ENCODE measurements at regions not wholly inside any gene's neighbourhood (a gene's known extent, or its start where the extent isn't known, plus 50 kb on each side); places are given as distances from the start of the nearest gene placed in this dataset.

DNA sequence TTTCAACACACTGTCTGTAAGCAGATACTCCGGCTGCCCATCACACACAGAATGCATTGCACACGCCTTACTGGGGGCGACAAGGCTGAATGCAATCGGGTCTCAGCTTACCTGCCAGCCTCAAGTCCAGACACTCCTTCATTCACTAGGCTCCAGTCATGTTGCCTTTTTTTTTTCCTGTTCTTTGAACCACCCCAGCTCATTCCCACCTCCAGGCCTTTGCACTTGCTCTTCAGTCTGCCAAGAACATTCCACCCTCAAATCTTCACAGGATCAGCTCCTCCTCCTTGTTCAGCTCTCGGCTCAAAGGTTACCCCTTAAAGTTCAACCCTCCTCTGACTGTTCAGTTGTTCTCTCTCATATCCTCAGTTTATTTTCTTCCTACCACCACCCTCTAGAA is 181.9 kb upstream of the ESRRG start:
- WGBS, 2 donors (ENCODE audit: low coverage in 1 of 2), result 71 to 80% methylated on average over 4 to 5 of the region's 5 CpGs
- in situ Hi-C loops (cut with MboI; ENCODE audit: low pct_ligation_motif_present in 1 of 4, low pct_unique_long_range_greater_than_20kb in 1 of 4, low sequenced_read_pairs in 3 of 4), result no loop called here
- no peak for DNase-seq
- H3K27me3 ChIP-seq, result no peaks in the 10 kb centered on the region
- no peaks in the 10 kb centered on the region for H3K9me3 ChIP-seq
- no peak overlapping the region for H3K27ac ChIP-seq
- H3K4me3 ChIP-seq, result no peak overlapping the region
- H3K4me1 ChIP-seq, result no peaks in the 10 kb centered on the region
- H3K36me3 ChIP-seq, result no peaks in the 10 kb centered on the region
- TF ChIP-seq POLR2AphosphoS5 (IDR thresholded peaks at IDR 0.05), result no peak
- TF ChIP-seq, protein P1, sequence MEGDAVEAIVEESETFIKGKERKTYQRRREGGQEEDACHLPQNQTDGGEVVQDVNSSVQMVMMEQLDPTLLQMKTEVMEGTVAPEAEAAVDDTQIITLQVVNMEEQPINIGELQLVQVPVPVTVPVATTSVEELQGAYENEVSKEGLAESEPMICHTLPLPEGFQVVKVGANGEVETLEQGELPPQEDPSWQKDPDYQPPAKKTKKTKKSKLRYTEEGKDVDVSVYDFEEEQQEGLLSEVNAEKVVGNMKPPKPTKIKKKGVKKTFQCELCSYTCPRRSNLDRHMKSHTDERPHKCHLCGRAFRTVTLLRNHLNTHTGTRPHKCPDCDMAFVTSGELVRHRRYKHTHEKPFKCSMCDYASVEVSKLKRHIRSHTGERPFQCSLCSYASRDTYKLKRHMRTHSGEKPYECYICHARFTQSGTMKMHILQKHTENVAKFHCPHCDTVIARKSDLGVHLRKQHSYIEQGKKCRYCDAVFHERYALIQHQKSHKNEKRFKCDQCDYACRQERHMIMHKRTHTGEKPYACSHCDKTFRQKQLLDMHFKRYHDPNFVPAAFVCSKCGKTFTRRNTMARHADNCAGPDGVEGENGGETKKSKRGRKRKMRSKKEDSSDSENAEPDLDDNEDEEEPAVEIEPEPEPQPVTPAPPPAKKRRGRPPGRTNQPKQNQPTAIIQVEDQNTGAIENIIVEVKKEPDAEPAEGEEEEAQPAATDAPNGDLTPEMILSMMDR (IDR thresholded peaks at IDR 0.05), result no peak
- no peak for TF ChIP-seq EP300 (IDR thresholded peaks at IDR 0.05; ENCODE audit: low read depth)
- intact Hi-C loops (cut with DNase I; ENCODE audit: low total_unique reads), result no loop called here

DNA sequence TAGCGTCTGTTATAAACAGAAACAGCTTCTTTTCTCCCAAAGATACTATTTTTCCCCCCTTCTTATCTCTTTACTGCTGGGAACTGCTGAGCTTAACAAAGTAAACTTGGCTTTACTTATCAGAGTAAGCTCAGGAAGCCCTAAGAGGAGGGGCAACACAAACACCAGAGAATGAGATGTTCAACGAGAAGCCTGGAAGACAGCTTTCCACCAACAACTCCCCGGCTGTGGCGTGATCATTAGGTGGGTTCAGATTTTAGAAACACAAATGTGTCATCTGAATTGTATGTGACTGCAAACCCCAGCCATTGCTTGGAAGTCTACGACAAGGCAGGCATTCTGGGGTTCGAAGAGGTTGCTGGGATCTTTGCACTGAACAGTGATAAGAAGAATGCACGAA is 181.2 kb upstream of the ESRRG start:
- no peak overlapping the region for H3K4me3 ChIP-seq

DNA sequence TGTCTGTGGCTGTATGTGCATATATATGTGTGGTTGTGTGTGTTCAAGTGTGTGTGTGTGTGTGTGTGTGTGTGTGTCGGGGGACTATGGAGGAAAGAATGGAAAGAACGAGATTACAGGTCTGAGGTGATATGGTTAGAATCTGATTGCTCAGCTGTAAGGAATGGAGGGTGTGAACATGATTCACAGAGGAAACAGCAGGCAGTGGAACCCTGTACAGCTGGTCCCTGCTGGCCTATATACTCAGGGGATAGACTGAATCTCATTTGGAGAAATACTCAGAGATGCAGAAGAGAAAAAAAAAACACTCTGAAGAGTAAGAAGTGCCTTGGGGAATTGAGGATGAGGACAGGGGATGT is 180.1 kb upstream of the ESRRG start:
- no peak for DNase-seq
- Histone ChIP-seq H3K27ac (no peak overlapping the region), H3K9me3 (no peaks in the 10 kb centered on the region), H3K36me3 (no peaks in the 10 kb centered on the region), H3K4me3 (no peak overlapping the region), H3K27me3 (no peaks in the 10 kb centered on the region), H3K4me1 (no peaks in the 10 kb centered on the region)
- TF ChIP-seq, protein P1 (IDR thresholded peaks at IDR 0.05), result no peak
- TF ChIP-seq EP300 (IDR thresholded peaks at IDR 0.05; ENCODE audit: low read depth) (no peak), POLR2AphosphoS5 (IDR thresholded peaks at IDR 0.05) (no peak), POLR2A (IDR thresholded peaks at IDR 0.05) (no peak)
- in situ Hi-C loops (cut with MboI; ENCODE audit: low pct_ligation_motif_present in 1 of 4, low pct_unique_long_range_greater_than_20kb in 1 of 4, low sequenced_read_pairs in 3 of 4) (no loop called here), intact Hi-C loops (cut with DNase I; ENCODE audit: low total_unique reads) (no loop called here)
- WGBS, 2 donors (ENCODE audit: low coverage in 1 of 2), result 51 to 67% methylated on average over 1 to 2 of the region's 2 CpGs

More for the DNA sequence above, 181.2 kb upstream of the ESRRG start:
- TF ChIP-seq, protein P1 (IDR thresholded peaks at IDR 0.05), result no peak
- TF ChIP-seq POLR2AphosphoS5 (IDR thresholded peaks at IDR 0.05) (no peak), EP300 (IDR thresholded peaks at IDR 0.05; ENCODE audit: low read depth) (no peak), POLR2A (IDR thresholded peaks at IDR 0.05) (no peak)
- H3K36me3 ChIP-seq, result no peaks in the 10 kb centered on the region
- DNase-seq, result no peak
- no peaks in the 10 kb centered on the region for H3K27me3 ChIP-seq
- intact Hi-C loops (cut with DNase I; ENCODE audit: low total_unique reads) (no loop called here), in situ Hi-C loops (cut with MboI; ENCODE audit: low pct_ligation_motif_present in 1 of 4, low pct_unique_long_range_greater_than_20kb in 1 of 4, low sequenced_read_pairs in 3 of 4) (no loop called here)
- no peaks in the 10 kb centered on the region for H3K4me1 ChIP-seq
- H3K9me3 ChIP-seq, result no peaks in the 10 kb centered on the region
- H3K27ac ChIP-seq, result no peak overlapping the region
- WGBS, 2 donors (ENCODE audit: low coverage in 1 of 2), result 60 to 77% methylated on average over 5 to 7 of the region's 7 CpGs

DNA sequence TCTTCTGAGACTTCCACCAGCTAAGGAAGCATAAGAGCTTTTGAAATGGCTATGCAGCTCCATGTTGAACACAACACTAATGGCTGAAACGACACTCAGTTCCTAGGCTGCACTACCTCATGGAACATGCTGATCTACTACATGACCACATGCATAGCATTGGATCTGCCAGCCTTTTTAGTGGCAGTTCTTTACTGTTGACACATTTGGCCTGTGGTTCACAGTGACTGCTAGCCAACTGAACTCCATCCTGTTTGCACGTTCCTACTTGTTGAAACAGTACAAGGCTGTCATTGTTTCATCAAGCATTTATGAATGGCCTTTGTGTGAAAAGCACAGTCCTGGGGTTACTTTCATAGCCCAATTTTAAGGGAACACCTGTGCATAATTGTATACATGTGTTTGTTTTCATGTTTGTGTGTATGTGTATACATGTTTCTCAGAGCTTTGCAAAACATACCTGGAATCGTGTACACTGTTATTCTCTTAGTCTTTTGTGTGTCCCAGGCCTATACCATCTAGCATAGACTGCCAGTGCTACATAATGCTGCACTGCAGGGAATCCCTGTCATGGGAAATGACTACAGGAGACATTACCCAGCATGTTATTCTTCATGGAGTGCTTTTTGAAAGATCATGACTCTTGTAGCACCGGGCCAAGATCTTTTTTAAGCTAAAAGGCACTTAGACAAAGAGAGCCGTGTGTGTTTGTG is 179.6 kb upstream of the ESRRG start:
- H3K4me3 ChIP-seq, result no peak overlapping the region
- H3K27ac ChIP-seq, result no peak overlapping the region
- 30 to 53% methylated on average over 2 to 5 of the region's 5 CpGs for WGBS, 2 donors (ENCODE audit: low coverage in 1 of 2)
- TF ChIP-seq POLR2AphosphoS5 (IDR thresholded peaks at IDR 0.05) (no peak), EP300 (IDR thresholded peaks at IDR 0.05; ENCODE audit: low read depth) (no peak), POLR2A (IDR thresholded peaks at IDR 0.05) (no peak)
- TF ChIP-seq, protein P1 (IDR thresholded peaks at IDR 0.05), result no peak
- H3K9me3 ChIP-seq, result no peaks in the 10 kb centered on the region
- no peaks in the 10 kb centered on the region for H3K4me1 ChIP-seq
- no peaks in the 10 kb centered on the region for H3K27me3 ChIP-seq
- no peaks in the 10 kb centered on the region for H3K36me3 ChIP-seq
- intact Hi-C loops (cut with DNase I; ENCODE audit: low total_unique reads), result no loop called here
- DNase-seq, result no peak
- in situ Hi-C loops (cut with MboI; ENCODE audit: low pct_ligation_motif_present in 1 of 4, low pct_unique_long_range_greater_than_20kb in 1 of 4, low sequenced_read_pairs in 3 of 4), result no loop called here
